Ovary (tissue), 3 donors: ENCODE measurements at regions not wholly inside any gene's neighbourhood (a gene's known extent, or its start where the extent isn't known, plus 50 kb on each side); places are given as distances from the start of the nearest gene placed in this dataset.

Experiments
- CTCF ChIP-seq, 3 donors: fragments of 450-650 bp in 2 of 3; fragments of 200-600 bp in 1 of 3; IDR thresholded peaks; one replicate each; pipeline versions ENCODE4 v1.5.1 to v1.8.0; 2016 to 2022; ENCODE audit warnings: antibody characterized with exemption in 3 of 3, mild to moderate bottlenecking in 1 of 3
- EP300 ChIP-seq: sonication (generic); formaldehyde crosslinking; IDR thresholded peaks from one replicate; pipeline ENCODE4 v1.6.1; 2017; ENCODE audit warnings: antibody characterized with exemption
- POLR2A ChIP-seq: fragments of 450-650 bp; IDR thresholded peaks from one replicate; pipeline ENCODE4 v1.6.1; 2017; ENCODE audit warnings: antibody characterized with exemption, mild to moderate bottlenecking, moderate library complexity
- donor health status: DM: no; HTN: no; CAD: no.

GRCh38 chr4:23484689-23485088 is 405.2 kb downstream of the PPARGC1A start:
- TF ChIP-seq POLR2A (no peak), CTCF (IDR thresholded peaks at IDR 0.05) (no peak), EP300 (no peak)
